ENCODE measurements at regions not wholly inside any gene's neighbourhood (a gene's known extent, or its start where the extent isn't known, plus 50 kb on each side); places are given as distances from the start of the nearest gene placed in this dataset.

DNA sequence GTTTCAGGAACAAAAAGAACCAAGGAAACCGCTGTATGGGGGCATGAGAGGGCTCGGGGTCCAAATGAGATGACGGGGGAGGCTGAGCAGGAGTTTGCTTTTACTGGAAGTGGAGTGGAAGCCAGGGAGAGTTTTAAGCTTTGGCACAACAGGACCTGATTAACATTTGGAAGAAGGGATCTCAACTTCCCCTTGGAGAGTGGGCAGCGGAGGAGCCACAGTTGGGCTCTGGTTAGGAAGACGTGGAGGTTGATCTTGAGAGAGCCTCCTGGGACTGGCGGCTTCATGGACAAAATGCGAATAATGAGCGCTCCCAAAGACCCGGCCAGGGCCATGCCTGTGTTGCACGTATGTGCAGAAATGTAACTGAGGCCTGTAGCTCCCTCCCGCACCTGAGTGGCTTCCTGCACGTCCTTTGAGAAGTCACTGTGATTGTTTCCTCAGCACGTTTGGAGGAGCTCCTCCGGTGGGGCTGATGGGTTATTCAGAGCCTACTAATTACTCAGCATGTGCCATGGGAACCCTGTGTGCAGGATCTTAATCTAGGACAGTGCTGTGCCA is 595.3 kb upstream of the MGMT start:
- TF ChIP-seq, protein P1, sequence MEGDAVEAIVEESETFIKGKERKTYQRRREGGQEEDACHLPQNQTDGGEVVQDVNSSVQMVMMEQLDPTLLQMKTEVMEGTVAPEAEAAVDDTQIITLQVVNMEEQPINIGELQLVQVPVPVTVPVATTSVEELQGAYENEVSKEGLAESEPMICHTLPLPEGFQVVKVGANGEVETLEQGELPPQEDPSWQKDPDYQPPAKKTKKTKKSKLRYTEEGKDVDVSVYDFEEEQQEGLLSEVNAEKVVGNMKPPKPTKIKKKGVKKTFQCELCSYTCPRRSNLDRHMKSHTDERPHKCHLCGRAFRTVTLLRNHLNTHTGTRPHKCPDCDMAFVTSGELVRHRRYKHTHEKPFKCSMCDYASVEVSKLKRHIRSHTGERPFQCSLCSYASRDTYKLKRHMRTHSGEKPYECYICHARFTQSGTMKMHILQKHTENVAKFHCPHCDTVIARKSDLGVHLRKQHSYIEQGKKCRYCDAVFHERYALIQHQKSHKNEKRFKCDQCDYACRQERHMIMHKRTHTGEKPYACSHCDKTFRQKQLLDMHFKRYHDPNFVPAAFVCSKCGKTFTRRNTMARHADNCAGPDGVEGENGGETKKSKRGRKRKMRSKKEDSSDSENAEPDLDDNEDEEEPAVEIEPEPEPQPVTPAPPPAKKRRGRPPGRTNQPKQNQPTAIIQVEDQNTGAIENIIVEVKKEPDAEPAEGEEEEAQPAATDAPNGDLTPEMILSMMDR (IDR thresholded peaks at IDR 0.05), result no peak
- no peak for TF ChIP-seq POLR2AphosphoS5 (IDR thresholded peaks at IDR 0.05)

Data from sigmoid colon (tissue), 4 donors.